Keratinocyte (primary cell): ENCODE measurements at regions not wholly inside any gene's neighbourhood (a gene's known extent, or its start where the extent isn't known, plus 50 kb on each side); places are given as distances from the start of the nearest gene placed in this dataset.

Experiments used
- DNase-seq: peaks from one replicate; pipeline ENCODE4 v3.0.0-alpha.2; 2011; ENCODE audit warnings: low read depth, missing footprints, low spot score
- FAIRE-seq: peaks from 2 replicates; lab custom pipeline; 2011; peaks lifted over from hg19 to GRCh38; lab: Jason Lieb, UNC
- H2AFZ ChIP-seq: 2 replicates; pipeline ENCODE4 v1.6.0; 2012; ENCODE audit warnings: low read length, control low read depth, inconsistent platforms; ENCODE audit not compliant: control insufficient read depth
- H3K27ac ChIP-seq: 2 replicates; pipeline ENCODE4 v1.5.1; 2011; ENCODE audit warnings: low read length; ENCODE audit not compliant: control insufficient read depth, insufficient read depth
- H3K27me3 ChIP-seq: 3 replicates; pipeline ENCODE4 v1.6.0; 2011; ENCODE audit warnings: low read length; ENCODE audit not compliant: control insufficient read depth, insufficient read depth; ENCODE audit errors: extremely low read depth
- H3K36me3 ChIP-seq, 2 experiments: 2 replicates in 1 of 2; 3 replicates in 1 of 2; pipeline ENCODE4 v1.5.1; 2011; ENCODE audit warnings: low read length in 2 of 2, mild to moderate bottlenecking in 1 of 2; ENCODE audit not compliant: control insufficient read depth in 2 of 2, insufficient read depth in 2 of 2; ENCODE audit errors: extremely low read depth in 1 of 2
- H3K4me1 ChIP-seq: 3 replicates; pipeline ENCODE4 v1.5.1; 2011; ENCODE audit warnings: low read length; ENCODE audit not compliant: control insufficient read depth, insufficient read depth; ENCODE audit errors: extremely low read depth
- H3K4me2 ChIP-seq: 3 replicates; pipeline ENCODE4 v1.6.0; 2011; ENCODE audit warnings: low read depth, low read length; ENCODE audit not compliant: control insufficient read depth, insufficient read depth; ENCODE audit errors: extremely low read depth
- H3K4me3 ChIP-seq, 3 experiments: fragments of 200-600 bp in 1 of 3; sonication (generic) in 1 of 3; 2 replicates in 2 of 3; 3 replicates in 1 of 3; pipeline ENCODE4 v1.5.1; 2011 to 2016; ENCODE audit warnings: low read length in 3 of 3, mild to moderate bottlenecking in 3 of 3, control low read depth in 2 of 3, inconsistent platforms in 1 of 3, low read depth in 1 of 3, mixed read lengths in 1 of 3, mixed run types in 1 of 3, moderate library complexity in 1 of 3; ENCODE audit not compliant: control insufficient read depth in 2 of 3, insufficient read depth in 2 of 3; ENCODE audit errors: extremely low read depth in 1 of 3
- H3K79me2 ChIP-seq: 2 replicates; pipeline ENCODE4 v1.6.0; 2012; ENCODE audit warnings: low read length; ENCODE audit not compliant: control insufficient read depth, insufficient read depth
- H3K9ac ChIP-seq: 3 replicates; pipeline ENCODE4 v1.6.0; 2011; ENCODE audit warnings: low read length; ENCODE audit not compliant: control insufficient read depth, insufficient read depth; ENCODE audit errors: extremely low read depth
- H3K9me1 ChIP-seq: 3 replicates; pipeline ENCODE4 v1.6.0; 2011; ENCODE audit warnings: low read length; ENCODE audit not compliant: control insufficient read depth, insufficient read depth; ENCODE audit errors: extremely low read depth
- H3K9me3 ChIP-seq: 2 replicates; pipeline ENCODE4 v1.5.1; 2012; ENCODE audit warnings: low read depth, low read length; ENCODE audit not compliant: control insufficient read depth
- H4K20me1 ChIP-seq: 3 replicates; pipeline ENCODE4 v1.6.0; 2011; ENCODE audit warnings: low read length; ENCODE audit not compliant: control insufficient read depth, insufficient read depth; ENCODE audit errors: extremely low read depth
- EZH2 ChIP-seq: IDR thresholded peaks from one replicate; pipeline ENCODE4 v1.6.1; 2012; ENCODE audit warnings: inconsistent platforms, mild to moderate bottlenecking, low read length, moderate library complexity
- dilution Hi-C: fragments of 300-500 bp; cut with MboI; formaldehyde crosslinking; loops from one replicate; pipeline ENCODE4 v1.7.0; 2020; ENCODE audit warnings: low sequenced_read_pairs; ENCODE audit not compliant: extremely low pct_ligation_motif_present
- TF ChIP-seq, protein P1 (sequence below), 3 experiments: IDR thresholded peaks in 1 of 3; conservative IDR thresholded peaks in 1 of 3; optimal IDR thresholded peaks in 1 of 3; 2 replicates in 2 of 3; 3 replicates in 1 of 3; pipeline versions ENCODE3 to v1.5.1; 2011; ENCODE audit warnings: low read length in 3 of 3, mild to moderate bottlenecking in 3 of 3, moderate library complexity in 2 of 3, control low read depth in 1 of 3, inconsistent platforms in 1 of 3; ENCODE audit not compliant: insufficient read depth in 2 of 3; ENCODE audit errors: extremely low read depth in 1 of 3

DNA sequence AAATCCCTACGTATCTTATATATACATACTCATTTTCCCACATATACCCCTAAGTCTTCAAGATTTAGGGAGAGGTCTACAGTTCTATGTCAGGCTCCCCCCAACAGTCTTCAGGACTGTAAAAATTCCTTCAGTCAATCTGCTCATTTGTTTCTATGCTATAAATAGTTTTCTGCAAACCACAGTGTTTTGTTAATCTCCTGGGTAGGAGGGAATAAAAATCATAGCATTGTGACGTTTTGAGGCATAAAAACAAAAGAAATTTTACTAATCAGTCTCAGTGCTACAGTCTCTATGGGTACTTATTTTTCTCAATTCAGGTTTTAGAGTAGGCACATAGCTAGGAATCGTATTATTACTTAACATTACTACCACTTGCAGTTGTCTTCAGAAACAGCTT is 552.8 kb upstream of the LRRC4C start:
- Histone ChIP-seq H4K20me1 (no peaks in the 10 kb centered on the region), H3K9me3 (no peaks in the 10 kb centered on the region), H3K4me2 (no peak overlapping the region), H3K36me3 (no peaks in the 10 kb centered on the region), H3K27ac (no peak overlapping the region), H3K4me3 (no peak overlapping the region), H2AFZ (no peak overlapping the region), H3K79me2 (no peaks in the 10 kb centered on the region), H3K9ac (no peak overlapping the region), H3K9me1 (no peaks in the 10 kb centered on the region), H3K27me3 (no peaks in the 10 kb centered on the region), H3K4me1 (no peaks in the 10 kb centered on the region)
- DNase-seq, result no peak
- FAIRE-seq, result no peak
- dilution Hi-C loops, result no loop called here
- no peak for TF ChIP-seq EZH2
- TF ChIP-seq, protein P1, sequence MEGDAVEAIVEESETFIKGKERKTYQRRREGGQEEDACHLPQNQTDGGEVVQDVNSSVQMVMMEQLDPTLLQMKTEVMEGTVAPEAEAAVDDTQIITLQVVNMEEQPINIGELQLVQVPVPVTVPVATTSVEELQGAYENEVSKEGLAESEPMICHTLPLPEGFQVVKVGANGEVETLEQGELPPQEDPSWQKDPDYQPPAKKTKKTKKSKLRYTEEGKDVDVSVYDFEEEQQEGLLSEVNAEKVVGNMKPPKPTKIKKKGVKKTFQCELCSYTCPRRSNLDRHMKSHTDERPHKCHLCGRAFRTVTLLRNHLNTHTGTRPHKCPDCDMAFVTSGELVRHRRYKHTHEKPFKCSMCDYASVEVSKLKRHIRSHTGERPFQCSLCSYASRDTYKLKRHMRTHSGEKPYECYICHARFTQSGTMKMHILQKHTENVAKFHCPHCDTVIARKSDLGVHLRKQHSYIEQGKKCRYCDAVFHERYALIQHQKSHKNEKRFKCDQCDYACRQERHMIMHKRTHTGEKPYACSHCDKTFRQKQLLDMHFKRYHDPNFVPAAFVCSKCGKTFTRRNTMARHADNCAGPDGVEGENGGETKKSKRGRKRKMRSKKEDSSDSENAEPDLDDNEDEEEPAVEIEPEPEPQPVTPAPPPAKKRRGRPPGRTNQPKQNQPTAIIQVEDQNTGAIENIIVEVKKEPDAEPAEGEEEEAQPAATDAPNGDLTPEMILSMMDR (optimal IDR thresholded peaks at IDR 0.05 in 1 of 3, IDR thresholded peaks at IDR 0.05 in 1 of 3, conservative IDR thresholded peaks at IDR 0.05 in 1 of 3; ENCODE audit: extremely low read depth in 1 of 3, insufficient read depth in 2 of 3, low read length in 3 of 3), result no peak

DNA sequence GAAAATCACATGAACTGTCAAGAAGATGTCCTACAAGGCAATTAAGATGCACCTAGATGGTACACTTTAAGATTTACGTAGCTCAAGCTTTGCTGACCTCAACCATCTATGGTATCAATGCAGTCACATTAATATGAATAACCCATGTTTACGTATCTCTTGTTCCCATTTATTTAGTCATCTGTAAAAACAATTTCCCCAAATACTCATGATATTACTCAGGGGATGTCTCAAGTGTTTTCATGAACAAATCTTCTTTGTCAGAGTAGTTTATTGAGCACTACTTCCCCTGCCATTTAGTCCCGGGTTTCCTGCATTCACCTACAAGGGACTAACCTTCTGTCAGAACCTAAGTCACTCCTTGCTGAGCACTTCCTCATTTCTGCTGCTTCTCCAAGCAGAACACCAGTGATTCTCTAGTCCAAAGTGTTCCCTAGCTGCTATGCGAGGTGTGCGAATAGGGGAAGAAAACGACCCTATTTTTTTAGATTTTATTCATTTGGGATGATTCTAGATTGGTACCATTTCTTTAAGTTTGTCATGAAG is 554.3 kb upstream of the LRRC4C start:
- no peak for DNase-seq
- H2AFZ ChIP-seq, result no peak overlapping the region
- no peak for FAIRE-seq

More for the DNA sequence above, 554.3 kb upstream of the LRRC4C start:
- Histone ChIP-seq H3K79me2 (no peaks in the 10 kb centered on the region), H3K36me3 (no peaks in the 10 kb centered on the region), H3K27ac (no peak overlapping the region), H4K20me1 (no peaks in the 10 kb centered on the region), H3K27me3 (no peaks in the 10 kb centered on the region), H3K9me3 (no peaks in the 10 kb centered on the region), H3K9ac (no peak overlapping the region), H3K4me1 (no peaks in the 10 kb centered on the region), H3K4me2 (no peak overlapping the region), H3K9me1 (no peaks in the 10 kb centered on the region), H3K4me3 (no peak overlapping the region)
- TF ChIP-seq, protein P1 (optimal IDR thresholded peaks at IDR 0.05 in 1 of 3, IDR thresholded peaks at IDR 0.05 in 1 of 3, conservative IDR thresholded peaks at IDR 0.05 in 1 of 3; ENCODE audit: extremely low read depth in 1 of 3, insufficient read depth in 2 of 3, low read length in 3 of 3), result no peak
- dilution Hi-C loops, result no loop called here
